ENCODE measurements at regions not wholly inside any gene's neighbourhood (a gene's known extent, or its start where the extent isn't known, plus 50 kb on each side); places are given as distances from the start of the nearest gene placed in this dataset.

- Histone ChIP-seq H2AFZ (ENCODE audit: low read length) (no peak overlapping the region), H3K36me3 (replicated peaks in 1 of 2; ENCODE audit: control insufficient read depth in 1 of 2, insufficient read depth in 2 of 2, low read length in 2 of 2) (no peaks in the 10 kb centered on the region), H3K27me3 (ENCODE audit: control insufficient read depth in 1 of 2, insufficient read depth in 2 of 2, low read length in 2 of 2) (peaks cover 8 to 34% of the 10 kb centered on the region in 2 experiments; a peak in 3 of 5 replicates), H3K9me3 (ENCODE audit: low read length) (no peaks in the 10 kb centered on the region), H3K4me1 (ENCODE audit: insufficient read depth, low read length) (no peaks in the 10 kb centered on the region), H3K27ac (ENCODE audit: extremely low read length, insufficient read depth, low read length) (no peak overlapping the region), H3K9ac (ENCODE audit: insufficient read depth, low read depth, low read length) (no peak overlapping the region), H3K4me2 (ENCODE audit: low read depth, low read length) (no peak overlapping the region), H3K79me2 (ENCODE audit: insufficient read depth, low read length) (no peaks in the 10 kb centered on the region), H3K4me3 (replicated peaks in 1 of 3; ENCODE audit: insufficient read depth in 1 of 3, low read depth in 2 of 3, low read length in 3 of 3) (no peak overlapping the region), H4K20me1 (ENCODE audit: insufficient read depth, low read length) (no peaks in the 10 kb centered on the region)
- POLR2A ChIA-PET, result no interaction called here
- CTCF ChIA-PET (ENCODE audit: low intra/inter-chr PET ratio, low total read pairs), result no interaction called here
- no peak for FAIRE-seq
- in situ Hi-C loops (cut with HindIII; ENCODE audit: extremely low pct_ligation_motif_present, low pct_unique_long_range_greater_than_20kb), result no loop called here
- no peak for ATAC-seq
- intact Hi-C loops (cut with micrococcal nuclease; ENCODE audit: unreplicated experiment), result no loop called here
- WGBS (ENCODE audit: low lambda C conversion rate), result 7% methylated on average over 2 of the region's 4 CpGs
- no peak for TF ChIP-seq ZBTB1 (CRISPR knock-in tag; IDR thresholded peaks at IDR 0.05; ENCODE audit: borderline replicate concordance)
- TF ChIP-seq HNF4A (CRISPR knock-in tag; IDR thresholded peaks at IDR 0.05), result no peak
- no peak for TF ChIP-seq ERF (CRISPR knock-in tag; IDR thresholded peaks at IDR 0.05)
- no peak for TF ChIP-seq MXD1 (CRISPR knock-in tag; IDR thresholded peaks at IDR 0.05)
- TF ChIP-seq HNRNPH1 (optimal IDR thresholded peaks at IDR 0.05; ENCODE audit: low read depth, low read length), result no peak
- no peak for TF ChIP-seq MIER3 (CRISPR knock-in tag; IDR thresholded peaks at IDR 0.05; ENCODE audit: borderline replicate concordance)
- no peak for TF ChIP-seq ZNF17 (CRISPR knock-in tag; IDR thresholded peaks at IDR 0.05)
- TF ChIP-seq ZNF556 (CRISPR knock-in tag; IDR thresholded peaks at IDR 0.05; ENCODE audit: borderline replicate concordance), result no peak
- no peak for TF ChIP-seq NFE2L2 (IDR thresholded peaks at IDR 0.05; ENCODE audit: low read length)
- no TSS peak for BruUV-seq (replicated peaks)
- no peak for DNase-seq (ENCODE audit: low spot score)
Measured at GRCh38 chr11:119974051-119974450, 163.9 kb downstream of the TRIM29 start.

GRCh38 chr11:119972281-119972680 is 165.6 kb downstream of the TRIM29 start:
- ChIA-PET POLR2A (no interaction called here), CTCF (ENCODE audit: low intra/inter-chr PET ratio, low total read pairs) (no interaction called here)
- no peak overlapping the region for H3K4me3 ChIP-seq (replicated peaks in 1 of 3; ENCODE audit: insufficient read depth in 1 of 3, low read depth in 2 of 3, low read length in 3 of 3)
- intact Hi-C loops (cut with micrococcal nuclease; ENCODE audit: unreplicated experiment), result no loop called here
- no peak overlapping the region for H3K9ac ChIP-seq (ENCODE audit: insufficient read depth, low read depth, low read length)
- no peaks in the 10 kb centered on the region for H3K9me3 ChIP-seq (ENCODE audit: low read length)
- no peaks in the 10 kb centered on the region for H3K36me3 ChIP-seq (replicated peaks in 1 of 2; ENCODE audit: control insufficient read depth in 1 of 2, insufficient read depth in 2 of 2, low read length in 2 of 2)
- H3K4me2 ChIP-seq (ENCODE audit: low read depth, low read length), result no peak overlapping the region
- H2AFZ ChIP-seq (ENCODE audit: low read length), result no peak overlapping the region
- 13% methylated on average over 1 of the region's 2 CpGs for WGBS (ENCODE audit: low lambda C conversion rate)
- no peaks in the 10 kb centered on the region for H4K20me1 ChIP-seq (ENCODE audit: insufficient read depth, low read length)
- no peak for DNase-seq (ENCODE audit: low spot score)
- no peaks in the 10 kb centered on the region for H3K4me1 ChIP-seq (ENCODE audit: insufficient read depth, low read length)
- no peak overlapping the region for H3K27ac ChIP-seq (ENCODE audit: extremely low read length, insufficient read depth, low read length)
- peaks cover 6 to 23% of the 10 kb centered on the region in 2 experiments; a peak in 2 of 5 replicates for H3K27me3 ChIP-seq (ENCODE audit: control insufficient read depth in 1 of 2, insufficient read depth in 2 of 2, low read length in 2 of 2)
- ATAC-seq, result no peak
- FAIRE-seq, result no peak
- in situ Hi-C loops (cut with HindIII; ENCODE audit: extremely low pct_ligation_motif_present, low pct_unique_long_range_greater_than_20kb), result no loop called here
- H3K79me2 ChIP-seq (ENCODE audit: insufficient read depth, low read length), result no peaks in the 10 kb centered on the region
- BruUV-seq (replicated peaks), result no TSS peak
- TF ChIP-seq SP1 (IDR thresholded peaks at IDR 0.05), result no peak
- TF ChIP-seq SP1 (CRISPR knock-in tag; IDR thresholded peaks at IDR 0.05), result no peak
- no peak for TF ChIP-seq NBN (conservative IDR thresholded peaks at IDR 0.05)
- TF ChIP-seq ZNF280B (CRISPR knock-in tag; IDR thresholded peaks at IDR 0.05; ENCODE audit: borderline replicate concordance), result no peak
- TF ChIP-seq SNAPC2 (CRISPR knock-in tag; IDR thresholded peaks at IDR 0.05), result no peak
- no peak for TF ChIP-seq SCMH1 (CRISPR knock-in tag; IDR thresholded peaks at IDR 0.05; ENCODE audit: borderline replicate concordance)
- TF ChIP-seq ZNF563 (CRISPR knock-in tag; IDR thresholded peaks at IDR 0.05), result no peak
- no peak for TF ChIP-seq ZNF740 (CRISPR knock-in tag; IDR thresholded peaks at IDR 0.05)
- no peak for TF ChIP-seq FIP1L1 (IDR thresholded peaks at IDR 0.05; ENCODE audit: borderline replicate concordance, insufficient read depth, low read depth, low read length)
- TF ChIP-seq AHR (CRISPR knock-in tag; IDR thresholded peaks at IDR 0.05), result no peak
- TF ChIP-seq TCF12 (IDR thresholded peaks at IDR 0.05), result no peak
- TF ChIP-seq TCF12 (CRISPR knock-in tag; IDR thresholded peaks at IDR 0.05), result no peak
- TF ChIP-seq ZKSCAN5 (CRISPR knock-in tag; IDR thresholded peaks at IDR 0.05), result no peak

Measured in HepG2 (cell line).